Activated CD8-positive, alpha-beta memory T cell treated with anti-CD3 and anti-CD28 coated beads, Interleukin-2, amount 50 U/mL, for 1 hour (primary cell): ENCODE measurements at regions not wholly inside any gene's neighbourhood (a gene's known extent, or its start where the extent isn't known, plus 50 kb on each side); places are given as distances from the start of the nearest gene placed in this dataset.
"Not testable (repeated sequence)": the region's sequence is repeated elsewhere in the genome, so short reads cannot be mapped to it uniquely, and the experiment has no call there.

Experiments
- DNase-seq: peaks from one replicate; pipeline ENCODE4 v3.0.0-alpha.2; 2020; ENCODE audit errors: extremely low read depth

DNA sequence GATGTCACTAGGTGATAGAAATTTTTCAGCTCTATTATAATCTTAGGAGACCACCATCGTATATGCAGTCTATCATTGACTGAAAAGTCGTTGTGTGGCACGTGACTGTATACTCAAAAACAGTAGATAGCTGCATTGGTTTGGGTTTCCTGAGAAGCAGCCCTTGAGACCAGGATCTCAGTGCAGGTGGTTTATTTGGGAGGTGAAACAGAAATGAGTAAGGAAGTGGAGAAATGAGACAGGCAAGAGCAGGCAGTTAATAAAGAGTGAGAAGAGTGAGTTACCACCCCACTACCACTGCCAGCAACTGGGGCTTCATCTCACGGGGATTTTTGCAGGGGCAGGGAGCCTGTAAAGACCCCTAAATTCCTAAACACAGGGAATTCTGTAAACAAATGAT is 221.0 kb downstream of the SHQ1 start:
- no peak for DNase-seq

DNA sequence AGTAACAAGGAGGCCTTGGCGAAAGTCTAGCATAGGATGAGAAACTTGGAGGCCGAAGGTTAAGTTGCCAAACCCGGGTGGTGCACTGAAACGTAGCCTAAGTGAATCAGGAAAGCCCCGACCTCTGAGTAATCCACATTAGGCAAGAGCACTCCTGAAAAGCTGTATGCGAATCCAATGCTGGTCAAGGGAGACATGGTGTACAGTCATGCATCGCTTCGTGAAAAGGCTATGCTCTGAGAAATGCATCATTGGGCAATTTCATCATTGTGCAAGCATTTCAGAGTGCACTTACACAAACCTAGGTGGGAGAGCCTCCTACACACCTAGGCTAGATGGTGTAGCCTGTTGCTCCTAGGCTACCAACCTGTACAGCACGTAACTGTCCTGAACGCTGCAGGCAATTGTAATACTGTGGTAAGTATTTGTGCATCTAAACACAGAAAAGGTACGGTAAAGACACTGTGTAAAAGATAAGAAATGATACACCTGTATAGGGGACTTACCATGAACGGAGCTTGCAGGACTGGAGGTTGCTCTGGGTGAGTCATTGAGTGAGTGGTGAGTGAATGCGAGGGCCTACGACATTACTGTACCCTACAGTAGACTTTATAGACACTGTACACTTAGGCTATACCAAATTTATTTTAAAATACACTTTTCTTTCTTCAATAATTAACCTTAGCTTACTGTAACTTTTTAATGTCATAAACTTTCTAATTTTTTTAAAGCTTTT is 222.5 kb downstream of the SHQ1 start:
- no peak for DNase-seq

DNA sequence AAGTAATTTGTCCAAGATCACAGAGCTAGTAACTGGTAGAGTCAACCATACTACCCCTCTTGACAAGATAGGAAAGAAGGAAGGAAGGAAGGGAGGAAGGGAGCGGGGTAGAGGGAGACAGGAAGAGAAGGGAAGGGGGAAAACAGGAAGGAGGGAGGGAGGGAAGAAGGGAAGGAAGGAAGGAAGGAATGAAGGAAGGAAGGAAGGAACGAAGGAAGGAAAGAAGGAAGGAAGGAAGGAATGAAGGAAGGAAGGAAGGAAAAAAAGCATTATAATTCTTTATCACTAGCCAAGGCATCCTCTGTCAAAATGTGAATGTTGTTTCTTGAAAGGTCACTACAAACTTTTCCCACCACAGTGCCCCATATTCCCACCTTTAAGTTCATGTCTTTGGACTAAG is 223.6 kb downstream of the SHQ1 start:
- no peak for DNase-seq

DNA sequence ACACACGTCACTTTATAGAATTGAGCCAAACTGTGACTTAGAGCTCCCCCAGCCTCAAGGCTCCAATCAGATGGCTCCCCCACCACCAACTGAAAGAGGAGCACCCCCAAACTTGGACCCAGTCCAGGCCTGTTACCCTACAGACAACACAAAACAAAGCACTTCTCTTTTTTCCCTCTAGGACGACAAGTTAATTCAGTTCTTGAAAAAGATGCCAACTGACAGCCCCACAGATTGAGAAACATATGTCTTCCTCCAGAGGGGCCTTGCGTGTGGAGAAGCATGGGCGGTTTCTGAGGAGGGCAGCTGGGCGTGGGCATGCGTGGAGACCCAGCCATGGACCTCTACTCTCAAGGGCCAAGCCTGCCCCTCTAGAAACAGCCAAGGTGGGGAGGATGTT is 229.5 kb downstream of the SHQ1 start:
- DNase-seq, result no peak

GRCh38 chr3:72617424-72618024 is 230.7 kb downstream of the SHQ1 start:
- no peak for DNase-seq

DNA sequence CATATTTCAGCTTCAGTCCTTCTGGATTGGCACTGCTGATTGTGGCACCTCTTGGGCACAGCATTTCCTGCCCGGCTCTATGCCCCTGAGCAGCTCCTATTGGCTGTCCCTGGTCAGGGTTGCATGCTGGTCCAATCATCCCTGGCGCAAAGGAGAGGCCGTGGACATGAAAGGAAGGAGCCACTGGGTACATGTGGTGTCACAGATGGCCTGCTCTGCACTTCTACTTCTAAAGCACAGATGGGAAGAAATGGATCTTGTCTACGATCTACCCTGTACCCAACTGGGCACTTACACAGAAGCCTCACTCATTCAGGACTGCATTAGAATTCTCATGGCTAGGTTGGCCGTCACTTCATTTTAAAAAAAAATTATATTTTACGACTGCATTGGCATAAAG is 232.5 kb downstream of the SHQ1 start:
- no peak for DNase-seq

- no peak for DNase-seq
Observed at GRCh38 chr3:72615182-72615581, 233.1 kb downstream of the SHQ1 start.

DNA sequence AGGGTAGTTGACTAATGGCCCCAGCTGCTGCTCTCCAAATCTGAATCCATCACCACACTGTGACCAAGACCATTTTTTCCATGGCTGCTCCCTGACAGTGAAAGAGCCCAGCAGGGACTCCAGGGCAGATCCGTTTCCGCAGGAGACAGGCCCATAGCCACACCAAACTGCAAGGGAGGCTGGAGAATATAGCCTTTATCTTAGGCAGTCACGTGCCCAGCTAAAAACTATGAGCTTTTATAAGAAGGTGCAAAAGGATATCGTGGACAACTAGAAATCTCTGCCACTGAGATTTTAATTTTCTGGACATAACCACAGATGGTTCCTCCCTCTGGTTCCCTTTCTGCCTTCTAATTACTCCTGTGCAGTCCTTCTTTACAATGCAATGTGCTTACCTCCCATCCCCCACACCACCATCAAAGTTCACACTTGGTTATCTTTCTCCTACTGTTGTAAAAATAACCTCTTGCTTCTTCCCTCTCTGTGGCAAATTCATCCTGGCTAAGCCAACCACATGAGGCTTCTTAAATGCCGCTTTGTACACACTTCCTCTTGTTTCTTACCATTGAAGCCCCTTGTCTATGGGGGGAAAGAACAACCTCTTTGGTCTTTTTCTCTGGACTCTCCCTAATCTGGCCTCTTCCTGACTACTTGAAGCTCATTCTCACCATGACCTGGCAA is 233.7 kb downstream of the SHQ1 start:
- no peak for DNase-seq

DNA sequence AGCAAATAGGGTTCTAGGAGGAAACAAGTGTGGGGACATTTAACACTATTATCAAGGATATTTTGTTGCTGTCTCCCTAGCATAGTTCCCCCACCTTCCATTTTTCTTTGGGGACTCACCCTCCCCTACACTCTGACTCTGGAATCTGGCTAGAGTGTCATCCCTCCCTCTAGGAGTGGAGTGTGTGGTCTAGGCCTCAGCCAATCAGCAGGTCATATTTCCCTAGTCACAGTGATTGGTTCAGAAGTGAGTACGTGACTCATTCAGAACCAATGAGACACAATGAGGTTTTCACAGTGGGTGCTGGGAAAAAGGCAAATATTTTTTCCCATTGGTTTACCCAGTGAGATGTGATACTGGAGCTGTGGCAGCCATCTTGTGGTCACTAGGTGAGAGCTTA is 234.4 kb downstream of the SHQ1 start:
- DNase-seq, result no peak

GRCh38 chr3:72609114-72609513 is 239.1 kb downstream of the SHQ1 start:
- not testable (repeated sequence) for DNase-seq

DNA sequence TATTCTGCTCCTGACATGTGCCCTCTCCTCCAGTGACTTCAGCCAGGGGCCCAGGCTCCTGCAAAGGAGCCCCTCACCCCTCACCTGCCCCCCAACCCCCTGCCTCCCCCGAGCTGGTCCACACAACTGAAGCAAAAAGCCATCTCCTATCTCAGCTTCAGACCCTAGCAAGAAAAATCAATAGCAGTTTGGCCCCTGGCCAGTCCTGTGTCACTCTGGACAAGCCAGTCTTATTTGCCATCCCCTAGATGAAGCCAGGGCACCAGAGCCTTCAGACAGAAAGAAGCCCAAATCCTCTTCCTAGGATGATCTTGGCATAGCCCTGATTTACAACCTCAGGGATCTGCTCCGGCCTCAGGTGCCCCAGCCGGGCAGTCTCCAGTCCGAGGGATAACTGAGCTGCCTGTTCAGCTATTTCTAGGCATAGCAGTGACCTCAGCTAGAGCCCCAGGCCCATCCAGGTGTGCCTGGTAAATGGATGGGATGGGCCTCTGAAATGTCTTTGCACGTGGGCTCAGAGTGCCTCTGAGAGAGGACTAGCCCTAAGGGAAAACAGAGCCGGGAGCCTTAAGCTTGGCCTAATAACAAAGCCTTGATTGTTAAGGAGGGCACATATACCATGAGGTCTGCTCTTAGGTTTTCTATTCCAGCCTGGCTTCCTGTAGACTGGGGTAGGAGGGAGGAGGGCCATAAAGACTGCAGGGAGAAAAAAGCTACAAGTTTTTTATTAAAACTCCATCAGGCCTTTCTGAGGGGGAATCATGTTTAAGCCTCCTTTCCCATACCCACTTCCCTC is 242.0 kb downstream of the SHQ1 start:
- DNase-seq, result no peak

DNA sequence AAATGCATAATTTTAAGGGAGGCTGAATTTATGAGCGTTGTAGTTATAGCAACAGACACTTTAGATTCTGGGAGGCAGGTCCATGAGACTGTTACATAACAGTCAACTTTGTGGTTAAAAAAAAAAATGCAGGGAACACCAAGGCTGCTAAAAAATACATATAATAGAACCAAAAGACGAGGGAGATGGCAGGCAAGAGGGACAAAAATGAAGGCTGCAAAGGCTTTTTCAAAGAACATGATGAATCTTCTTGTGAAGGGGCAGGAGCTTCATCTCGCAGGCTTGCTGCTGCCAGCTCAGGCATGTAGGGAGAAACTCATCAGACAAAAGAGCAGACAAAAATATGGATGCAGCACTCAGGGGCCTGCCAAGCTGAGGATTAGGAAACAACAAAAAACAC is 243.9 kb downstream of the SHQ1 start:
- DNase-seq, result no peak

GRCh38 chr3:72601983-72602750 is 246.1 kb downstream of the SHQ1 start:
- no peak for DNase-seq

- no peak for DNase-seq
Observed at GRCh38 chr3:72601060-72601459, 247.2 kb downstream of the SHQ1 start.

DNA sequence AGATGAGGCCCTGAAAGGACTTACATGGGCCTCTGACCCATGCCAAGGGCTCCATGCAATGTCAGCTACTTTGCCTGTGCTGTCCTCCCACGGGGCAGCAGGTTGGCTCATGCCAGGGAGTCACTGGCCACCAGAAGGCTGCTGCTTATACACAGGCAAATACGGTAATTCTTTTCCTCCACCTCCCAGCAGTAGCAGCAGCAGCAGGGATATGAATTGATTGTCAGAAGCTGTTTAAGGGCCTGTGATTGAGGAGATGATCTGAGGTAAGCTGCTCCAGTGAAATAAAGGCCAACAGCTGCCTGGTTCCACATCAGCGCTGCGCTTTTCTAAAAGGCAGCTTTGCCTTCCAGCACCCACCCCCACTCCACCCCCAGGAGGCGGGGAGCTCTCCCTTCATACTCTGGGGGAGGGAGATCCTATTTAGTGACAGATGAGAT is 250.5 kb downstream of the SHQ1 start:
- DNase-seq, result no peak

GRCh38 chr3:72597043-72597442 is 251.2 kb downstream of the SHQ1 start:
- no peak for DNase-seq

DNA sequence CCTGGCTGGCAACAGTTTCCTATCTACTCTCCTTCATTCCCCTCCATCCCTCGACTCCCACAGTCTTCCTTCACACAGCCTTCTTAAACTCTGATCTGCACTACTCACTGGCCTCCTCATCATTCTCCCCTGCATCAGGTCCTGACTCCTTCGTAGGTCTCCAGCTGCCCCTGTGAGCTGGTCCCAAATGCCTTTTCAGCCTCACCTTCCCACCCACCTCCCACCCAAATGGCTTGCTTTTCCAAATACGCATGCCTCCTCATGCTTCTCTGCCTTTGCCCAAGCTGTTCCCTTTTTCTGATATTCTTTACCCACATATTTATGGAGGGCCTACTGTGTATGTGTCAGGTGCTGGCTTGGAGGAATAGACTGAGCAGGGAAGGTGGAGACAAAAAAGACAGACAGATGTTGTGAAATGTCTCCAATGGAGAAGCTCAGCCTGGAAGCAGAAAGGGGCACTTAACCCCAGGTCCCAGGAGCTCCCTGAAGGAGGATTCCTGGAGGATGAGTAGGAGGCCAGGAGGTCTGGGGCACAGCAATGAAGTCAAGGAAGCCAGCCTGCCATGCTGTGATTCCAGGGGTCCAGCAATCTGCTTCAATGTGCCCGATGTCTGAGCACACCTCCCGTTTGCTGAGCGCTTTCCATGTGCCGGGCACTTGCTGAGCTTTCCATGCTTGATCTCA is 252.2 kb downstream of the SHQ1 start:
- no peak for DNase-seq

GRCh38 chr3:72595376-72595775 is 252.9 kb downstream of the SHQ1 start:
- no peak for DNase-seq

DNA sequence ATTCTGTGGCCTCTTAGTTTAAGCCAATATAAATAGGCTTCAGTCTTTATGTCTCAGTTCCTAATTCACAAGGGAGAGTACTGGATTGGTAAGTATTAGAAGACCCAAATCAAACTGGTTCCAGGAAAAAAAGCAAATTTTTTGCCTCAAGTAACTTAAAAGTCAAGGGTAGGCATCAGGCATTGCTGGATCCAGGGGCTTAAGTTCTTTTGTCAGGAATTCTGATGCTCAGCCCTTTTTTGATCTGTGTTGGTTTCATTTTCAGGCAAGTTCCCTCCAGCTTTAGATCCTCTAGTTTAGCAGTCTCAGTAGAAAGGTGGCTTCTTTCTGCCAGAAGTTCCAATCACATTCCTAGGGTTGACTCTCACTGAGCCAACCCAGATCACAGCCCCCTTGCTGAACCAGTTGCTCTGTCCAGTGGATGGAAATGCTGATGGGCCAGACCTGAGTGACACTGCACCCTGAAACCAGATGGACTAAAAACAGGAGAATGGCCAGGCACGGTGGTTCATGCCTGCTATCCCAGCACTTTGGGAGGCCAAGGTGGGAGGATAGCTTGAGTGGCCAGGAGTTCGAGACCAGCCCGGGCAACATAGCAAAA is 253.5 kb downstream of the SHQ1 start:
- DNase-seq, result no peak

DNA sequence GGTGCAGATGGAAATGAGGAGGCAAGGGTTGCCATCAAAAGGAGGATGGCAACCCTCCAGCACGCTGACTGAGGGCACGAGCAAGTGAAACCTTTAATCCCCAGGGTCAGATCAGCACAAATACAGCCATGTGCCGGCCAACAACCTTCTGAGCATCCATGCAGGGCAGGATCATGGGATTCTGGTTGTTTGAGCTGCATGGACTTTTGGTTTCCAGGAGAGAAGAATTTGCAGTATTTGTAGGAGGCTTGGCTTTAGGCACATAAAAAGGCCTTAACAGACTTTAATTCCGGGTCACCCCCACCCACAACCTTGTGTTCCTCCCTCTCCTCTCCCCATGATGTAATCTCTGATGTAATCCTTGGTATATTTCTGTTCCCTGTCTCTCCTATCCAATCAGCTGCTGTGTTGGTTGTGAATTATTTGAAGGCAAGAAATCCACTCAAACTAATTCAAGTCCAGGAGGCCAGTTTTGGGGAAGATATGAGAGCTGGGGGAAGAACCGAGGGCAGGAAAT is 254.3 kb downstream of the SHQ1 start:
- DNase-seq, result no peak
